T-helper 17 cell (primary cell): ENCODE measurements at regions not wholly inside any gene's neighbourhood (a gene's known extent, or its start where the extent isn't known, plus 50 kb on each side); places are given as distances from the start of the nearest gene placed in this dataset.

Source experiments
- ATAC-seq: fragments of 150-1000 bp; cut with Tn5 transposase; 2 replicates; pipeline ENCODE4 v1.10.0; 2021; ENCODE audit warnings: mild to moderate bottlenecking, moderate library complexity
- DNase-seq, 3 donors: peaks; one replicate each; pipeline versions ENCODE4 v3.0.0 to v3.0.0-alpha.2; 2020 to 2021
- H3K9me3 ChIP-seq: one replicate; pipeline ENCODE4 v1.7.0; 2013; ENCODE audit warnings: low read length, mild to moderate bottlenecking; ENCODE audit not compliant: control insufficient read depth, poor library complexity, severe bottlenecking
- H3K27ac Mint-ChIP-seq: one replicate; pipeline ENCODE4 v1.8.0; 2022; ENCODE audit warnings: mild to moderate bottlenecking, moderate library complexity, mixed read lengths
- H3K27me3 Mint-ChIP-seq: one replicate; pipeline ENCODE4 v1.8.0; 2022; ENCODE audit warnings: mixed read lengths
- H3K36me3 Mint-ChIP-seq: one replicate; pipeline ENCODE4 v1.8.0; 2022; ENCODE audit warnings: low read depth, mixed read lengths
- H3K4me1 Mint-ChIP-seq: one replicate; pipeline ENCODE4 v1.8.0; 2022; ENCODE audit warnings: mild to moderate bottlenecking, mixed read lengths
- H3K4me3 Mint-ChIP-seq: one replicate; pipeline ENCODE4 v1.8.0; 2022; ENCODE audit warnings: mild to moderate bottlenecking, moderate library complexity, mixed read lengths

DNA sequence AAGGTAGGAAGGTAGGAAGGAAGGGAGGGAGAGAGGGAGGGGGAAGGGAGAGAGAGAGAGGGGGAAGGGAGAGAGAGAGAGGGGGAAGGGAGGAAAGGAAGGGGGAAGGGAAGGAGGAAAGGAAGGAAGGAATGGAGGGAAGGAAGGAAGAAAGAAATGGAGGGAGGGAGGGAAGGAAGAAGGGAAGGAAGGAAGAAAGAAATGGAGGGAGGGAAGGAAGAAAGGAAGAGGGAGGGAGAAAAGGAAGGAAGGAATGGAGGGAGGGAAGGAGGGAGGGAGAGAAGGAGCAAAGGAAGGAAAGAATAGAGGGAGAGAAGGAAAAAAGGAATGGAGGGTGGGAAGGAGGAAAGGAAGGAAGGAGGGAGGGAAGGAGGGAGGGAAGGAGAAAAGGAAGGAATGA is 176.4 kb upstream of the PTER start:
- DNase-seq (no peak), ATAC-seq (no peak)
- Mint-ChIP-seq H3K27ac (no peak overlapping the region), H3K36me3 (peaks cover 2% of the 10 kb centered on the region), H3K4me3 (no peak overlapping the region), H3K4me1 (no peaks in the 10 kb centered on the region), H3K27me3 (no peaks in the 10 kb centered on the region)
- H3K9me3 ChIP-seq = no peaks in the 10 kb centered on the region

- DNase-seq (no peak), ATAC-seq (no peak)
- no peak overlapping the region for H3K27ac Mint-ChIP-seq
- H3K36me3 Mint-ChIP-seq = no peaks in the 10 kb centered on the region
- H3K4me3 Mint-ChIP-seq = no peak overlapping the region
- no peaks in the 10 kb centered on the region for H3K9me3 ChIP-seq
- no peaks in the 10 kb centered on the region for H3K4me1 Mint-ChIP-seq
- H3K27me3 Mint-ChIP-seq = peaks cover 11% of the 10 kb centered on the region
Measured at GRCh38 chr10:16271571-16271970, 165.2 kb upstream of the PTER start.

DNA sequence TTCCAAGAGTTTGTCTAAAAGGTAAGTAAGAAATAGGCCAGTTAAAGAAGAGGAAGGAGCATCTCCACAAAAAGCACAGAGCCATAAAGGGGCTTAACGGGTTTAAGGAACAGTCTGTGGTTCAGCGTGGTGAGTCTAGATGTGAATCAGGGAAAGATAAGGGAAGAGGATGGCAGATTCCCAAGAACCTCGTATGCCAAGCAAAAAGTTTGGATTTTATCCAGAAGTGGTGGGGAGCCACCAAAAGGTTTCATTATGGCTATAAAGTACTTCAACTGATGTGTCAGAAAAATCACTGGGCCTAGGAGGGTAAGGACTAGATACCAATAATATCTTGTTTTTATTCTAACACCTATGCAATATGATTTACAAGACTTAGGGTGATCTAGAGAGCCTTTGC is 161.9 kb upstream of the PTER start:
- ATAC-seq (no peak), DNase-seq (no peak)
- no peaks in the 10 kb centered on the region for H3K4me1 Mint-ChIP-seq
- H3K27me3 Mint-ChIP-seq = peaks cover 11% of the 10 kb centered on the region
- no peak overlapping the region for H3K27ac Mint-ChIP-seq
- no peak overlapping the region for H3K4me3 Mint-ChIP-seq
- H3K9me3 ChIP-seq = no peaks in the 10 kb centered on the region
- H3K36me3 Mint-ChIP-seq = no peaks in the 10 kb centered on the region

GRCh38 chr10:16280595-16280994 is 156.2 kb upstream of the PTER start:
- H3K4me1 Mint-ChIP-seq = no peaks in the 10 kb centered on the region
- no peaks in the 10 kb centered on the region for H3K36me3 Mint-ChIP-seq
- H3K9me3 ChIP-seq = no peaks in the 10 kb centered on the region
- H3K27me3 Mint-ChIP-seq = peaks cover 6% of the 10 kb centered on the region
- no peak for DNase-seq
- no peak overlapping the region for H3K4me3 Mint-ChIP-seq
- H3K27ac Mint-ChIP-seq = no peak overlapping the region
- no peak for ATAC-seq

- H3K4me3 Mint-ChIP-seq = no peak overlapping the region
- no peaks in the 10 kb centered on the region for H3K36me3 Mint-ChIP-seq
- H3K27me3 Mint-ChIP-seq = peaks cover 5% of the 10 kb centered on the region
- no peak for ATAC-seq
- no peak for DNase-seq
- H3K27ac Mint-ChIP-seq = no peak overlapping the region
- peaks cover 2% of the 10 kb centered on the region for H3K4me1 Mint-ChIP-seq
- no peaks in the 10 kb centered on the region for H3K9me3 ChIP-seq
Measured at GRCh38 chr10:16292366-16292765, 144.4 kb upstream of the PTER start.

DNA sequence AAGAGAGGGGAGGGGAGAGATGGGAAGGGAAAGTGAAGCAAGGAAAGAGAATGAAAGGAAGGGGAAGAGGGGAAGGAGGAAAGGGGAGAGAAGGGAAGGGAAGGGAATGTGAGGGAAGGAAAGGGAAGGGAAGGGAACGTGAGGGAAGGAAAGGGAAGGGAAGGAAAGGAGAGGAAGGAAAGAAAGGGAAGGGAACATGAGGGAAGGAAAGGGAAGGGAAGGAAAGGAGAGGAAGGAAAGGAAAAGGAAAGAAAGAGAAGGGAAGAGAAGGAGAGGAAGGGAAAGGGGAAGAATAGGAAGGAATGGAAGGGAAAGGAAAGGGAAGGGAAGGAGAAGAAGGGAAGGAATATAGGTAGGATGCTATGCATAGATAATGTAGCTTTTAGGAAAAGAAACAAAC is 139.7 kb upstream of the PTER start:
- Mint-ChIP-seq H3K27ac (no peak overlapping the region), H3K4me1 (peaks cover 2% of the 10 kb centered on the region), H3K36me3 (no peaks in the 10 kb centered on the region), H3K4me3 (no peak overlapping the region), H3K27me3 (peaks cover 10% of the 10 kb centered on the region)
- no peak for ATAC-seq
- DNase-seq = no peak
- no peaks in the 10 kb centered on the region for H3K9me3 ChIP-seq

DNA sequence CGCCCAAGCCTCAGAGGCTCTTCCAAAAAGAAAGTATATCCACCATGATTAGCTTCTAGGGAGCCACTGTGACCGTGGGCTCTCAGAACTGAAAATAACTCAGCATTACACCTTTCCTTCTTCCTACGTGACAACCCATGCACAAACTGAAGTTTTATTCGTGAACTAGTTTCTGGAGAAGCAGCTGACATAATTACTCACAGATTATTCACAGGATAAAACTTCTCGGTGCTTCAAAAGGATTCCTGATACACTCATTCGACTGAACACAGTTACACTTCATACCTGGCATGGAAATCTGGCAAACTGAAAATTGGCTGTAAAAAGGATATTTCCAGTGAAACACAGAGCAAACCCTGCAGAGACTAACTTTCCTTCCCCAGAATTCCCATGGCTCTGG is 139.2 kb upstream of the PTER start:
- DNase-seq (no peak), ATAC-seq (no peak)
- Mint-ChIP-seq H3K27me3 (peaks cover 10% of the 10 kb centered on the region), H3K36me3 (no peaks in the 10 kb centered on the region), H3K4me1 (peaks cover 2% of the 10 kb centered on the region), H3K27ac (no peak overlapping the region), H3K4me3 (no peak overlapping the region)
- no peaks in the 10 kb centered on the region for H3K9me3 ChIP-seq

- Mint-ChIP-seq H3K36me3 (no peaks in the 10 kb centered on the region), H3K27ac (no peak overlapping the region), H3K27me3 (no peaks in the 10 kb centered on the region), H3K4me3 (no peak overlapping the region), H3K4me1 (no peaks in the 10 kb centered on the region)
- DNase-seq (no peak), ATAC-seq (no peak)
- no peaks in the 10 kb centered on the region for H3K9me3 ChIP-seq
Measured at GRCh38 chr10:16304311-16304710, 132.5 kb upstream of the PTER start.

- H3K27ac Mint-ChIP-seq = no peak overlapping the region
- no peaks in the 10 kb centered on the region for H3K27me3 Mint-ChIP-seq
- no peak for ATAC-seq
- no peak overlapping the region for H3K4me3 Mint-ChIP-seq
- H3K36me3 Mint-ChIP-seq = no peaks in the 10 kb centered on the region
- no peak for DNase-seq
- no peaks in the 10 kb centered on the region for H3K9me3 ChIP-seq
- H3K4me1 Mint-ChIP-seq = no peaks in the 10 kb centered on the region
Measured at GRCh38 chr10:16310440-16310839, 126.4 kb upstream of the PTER start.

GRCh38 chr10:16314259-16314658 is 122.6 kb upstream of the PTER start:
- H3K4me1 Mint-ChIP-seq = no peaks in the 10 kb centered on the region
- no peaks in the 10 kb centered on the region for H3K9me3 ChIP-seq
- no peak overlapping the region for H3K4me3 Mint-ChIP-seq
- no peaks in the 10 kb centered on the region for H3K36me3 Mint-ChIP-seq
- H3K27ac Mint-ChIP-seq = no peak overlapping the region
- no peak for ATAC-seq
- DNase-seq = no peak
- H3K27me3 Mint-ChIP-seq = peaks cover 10% of the 10 kb centered on the region

DNA sequence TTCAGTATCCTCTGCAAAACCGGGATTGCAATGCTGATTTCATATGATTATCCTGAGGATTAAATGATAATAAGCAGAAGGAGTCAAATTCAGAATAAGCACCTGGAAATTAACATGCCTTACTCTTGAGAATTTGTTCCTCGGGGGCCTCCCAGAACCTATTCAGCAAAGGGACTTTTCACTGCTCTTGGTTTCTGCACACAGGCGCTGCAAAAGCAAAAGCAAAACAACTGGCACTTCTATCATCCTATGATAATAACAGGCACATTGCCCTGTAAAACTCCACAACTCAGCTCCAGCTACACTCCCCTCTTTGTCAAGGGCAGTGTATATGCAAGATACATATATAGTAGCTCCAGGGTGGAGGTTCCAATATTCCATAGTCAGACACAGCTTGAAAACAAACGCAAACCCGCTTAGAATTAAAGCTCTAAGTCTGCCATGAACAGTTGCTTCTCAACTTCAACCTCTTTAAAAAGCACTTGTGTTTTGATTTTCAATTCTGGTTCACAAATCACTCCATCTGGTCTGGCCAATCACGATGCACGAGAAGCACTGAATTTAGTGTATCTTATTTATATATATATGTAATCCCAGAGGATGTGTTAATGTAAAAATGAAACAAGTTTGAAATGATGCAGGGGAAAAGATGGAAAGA is 119.9 kb upstream of the PTER start:
- H3K27me3 Mint-ChIP-seq = peaks cover 17% of the 10 kb centered on the region
- H3K27ac Mint-ChIP-seq = no peak overlapping the region
- H3K4me1 Mint-ChIP-seq = no peaks in the 10 kb centered on the region
- H3K36me3 Mint-ChIP-seq = no peaks in the 10 kb centered on the region
- no peaks in the 10 kb centered on the region for H3K9me3 ChIP-seq
- H3K4me3 Mint-ChIP-seq = no peak overlapping the region
- DNase-seq = no peak
- ATAC-seq = no peak

DNA sequence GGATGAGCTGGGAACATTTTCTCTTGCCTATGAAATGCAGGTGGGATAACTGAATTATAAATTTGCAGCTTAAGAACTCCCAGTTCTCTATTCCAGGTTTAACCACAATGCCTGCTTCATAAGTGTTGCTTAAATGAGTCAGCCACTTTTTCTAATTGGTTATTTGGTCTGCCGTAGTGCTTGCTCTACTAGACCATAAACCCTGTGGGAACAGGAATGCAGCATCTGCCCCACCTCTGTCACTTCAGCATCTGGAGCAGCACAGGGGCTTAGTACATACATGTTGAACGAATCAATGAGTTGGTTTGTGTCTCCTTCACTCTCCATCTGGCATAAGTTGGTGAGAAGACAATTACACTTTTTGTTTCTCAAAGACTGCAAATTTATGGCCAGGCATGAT is 95.2 kb upstream of the PTER start:
- no peak for DNase-seq
- Mint-ChIP-seq H3K27me3 (peaks cover 7% of the 10 kb centered on the region), H3K4me3 (no peak overlapping the region), H3K36me3 (no peaks in the 10 kb centered on the region), H3K27ac (no peak overlapping the region), H3K4me1 (no peaks in the 10 kb centered on the region)
- H3K9me3 ChIP-seq = no peaks in the 10 kb centered on the region
- ATAC-seq = no peak

DNA sequence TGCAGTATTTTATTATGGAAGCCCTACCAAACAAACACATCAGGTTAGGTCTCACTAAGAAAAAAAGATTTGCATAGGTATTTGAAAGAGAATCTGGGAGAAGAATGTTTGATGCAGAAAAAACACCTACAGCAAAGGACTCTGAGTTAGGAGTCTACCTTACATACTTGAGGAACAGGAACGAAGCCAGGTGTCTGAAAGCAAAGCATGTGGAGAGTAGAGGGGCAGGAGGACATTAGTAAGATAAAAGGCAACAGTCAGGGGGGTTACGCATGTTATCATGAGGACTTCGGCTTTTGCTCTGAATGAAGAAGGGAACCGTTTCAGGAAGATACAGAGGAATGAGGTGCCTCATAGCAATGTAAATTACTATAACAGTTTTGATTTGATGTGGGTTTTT is 87.9 kb upstream of the PTER start:
- no peaks in the 10 kb centered on the region for H3K9me3 ChIP-seq
- DNase-seq (no peak), ATAC-seq (no peak)
- Mint-ChIP-seq H3K4me3 (no peak overlapping the region), H3K4me1 (no peaks in the 10 kb centered on the region), H3K36me3 (peaks cover 2% of the 10 kb centered on the region), H3K27me3 (peaks cover 10% of the 10 kb centered on the region), H3K27ac (no peak overlapping the region)

DNA sequence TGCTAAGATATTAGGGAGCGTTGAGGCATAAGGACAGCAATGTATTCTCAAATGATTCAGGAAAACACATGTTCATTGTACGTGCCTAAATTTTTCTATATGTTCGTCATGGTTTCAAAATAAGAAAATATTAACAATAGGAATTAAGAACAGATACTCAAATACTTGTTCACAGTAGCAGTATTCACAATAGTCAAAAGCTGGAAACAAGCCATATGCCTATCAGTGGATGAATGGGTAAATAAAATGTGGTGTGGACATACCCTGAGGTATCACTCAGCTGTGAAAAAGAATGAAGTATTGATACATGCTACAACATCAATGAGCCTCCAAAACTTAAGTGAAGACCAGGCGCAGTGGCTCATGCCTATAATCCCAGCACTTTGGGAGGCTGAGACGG is 84.7 kb upstream of the PTER start:
- H3K27ac Mint-ChIP-seq = no peak overlapping the region
- ATAC-seq = no peak

More for the DNA sequence above, 84.7 kb upstream of the PTER start:
- peaks cover 17% of the 10 kb centered on the region for H3K27me3 Mint-ChIP-seq
- H3K4me3 Mint-ChIP-seq = no peak overlapping the region
- H3K36me3 Mint-ChIP-seq = peaks cover 2% of the 10 kb centered on the region
- H3K4me1 Mint-ChIP-seq = no peaks in the 10 kb centered on the region
- no peak for DNase-seq
- no peaks in the 10 kb centered on the region for H3K9me3 ChIP-seq
